K562 (cell line): ENCODE measurements at regions not wholly inside any gene's neighbourhood (a gene's known extent, or its start where the extent isn't known, plus 50 kb on each side); places are given as distances from the start of the nearest gene placed in this dataset.

Source experiments
- ESRRA ChIP-seq: fragments of 450-650 bp; IDR thresholded peaks from 2 replicates; pipeline ENCODE4 v1.6.1; 2014; ENCODE audit warnings: low read depth, mild to moderate bottlenecking, moderate library complexity, borderline replicate concordance
- FOXK1 ChIP-seq: sonication (generic); formaldehyde crosslinking; IDR thresholded peaks from 2 replicates; pipeline ENCODE4 v1.8.0; 2022; ENCODE audit warnings: missing genetic modification reagents, mild to moderate bottlenecking, borderline replicate concordance
- PCBP2 ChIP-seq: fragments of 200-400 bp; formaldehyde crosslinking; IDR thresholded peaks from 2 replicates; pipeline ENCODE4 v1.6.1; 2018; ENCODE audit warnings: low read length, low read depth, mild to moderate bottlenecking, moderate library complexity; ENCODE audit not compliant: poor library complexity, severe bottlenecking
- POLR2AphosphoS5 ChIP-seq: IDR thresholded peaks from 2 replicates; pipeline ENCODE4 v1.6.1; 2011; ENCODE audit warnings: mild to moderate bottlenecking, low read depth, low read length, moderate library complexity; ENCODE audit not compliant: control insufficient read depth, insufficient read depth

GRCh38 chr2:226578879-226579278 lies 220.7 kb downstream of the IRS1 start:
- no peak for TF ChIP-seq FOXK1 (CRISPR knock-in tag)
- no peak for TF ChIP-seq PCBP2
- TF ChIP-seq ESRRA: no peak
- TF ChIP-seq POLR2AphosphoS5: no peak
